Trophoblast cell (in vitro differentiated cells and primary cell): ENCODE measurements at regions not wholly inside any gene's neighbourhood (a gene's known extent, or its start where the extent isn't known, plus 50 kb on each side); places are given as distances from the start of the nearest gene placed in this dataset.
A peak's percentile ranks its signal among the peaks of the same experiment; 100 is the strongest.

Experiments
- DNase-seq, 2 donors: peaks; one replicate each; pipeline ENCODE4 v3.0.0-alpha.2; 2016
- H2AFZ ChIP-seq: 2 replicates; pipeline ENCODE4 v1.6.1; 2013; ENCODE audit warnings: low read length, moderate library complexity, mild to moderate bottlenecking; ENCODE audit not compliant: insufficient read depth, poor library complexity
- H2AK5ac ChIP-seq: 2 replicates; pipeline ENCODE4 v1.6.1; 2013; ENCODE audit warnings: mild to moderate bottlenecking, low read length
- H2BK120ac ChIP-seq: 2 replicates; pipeline ENCODE4 v1.6.1; 2013; ENCODE audit warnings: low read length, mild to moderate bottlenecking, moderate library complexity; ENCODE audit not compliant: insufficient read depth, poor library complexity
- H2BK12ac ChIP-seq: 2 replicates; pipeline ENCODE4 v1.6.1; 2013; ENCODE audit warnings: mild to moderate bottlenecking, low read length, moderate library complexity
- H2BK5ac ChIP-seq: 2 replicates; pipeline ENCODE4 v1.6.1; 2013; ENCODE audit warnings: low read length, low read depth, moderate library complexity, mild to moderate bottlenecking; ENCODE audit not compliant: poor library complexity
- H3K14ac ChIP-seq: 2 replicates; pipeline ENCODE4 v1.6.1; 2013; ENCODE audit warnings: mild to moderate bottlenecking, low read length
- H3K18ac ChIP-seq: 2 replicates; pipeline ENCODE4 v1.6.1; 2013; ENCODE audit warnings: mild to moderate bottlenecking, low read length
- H3K23ac ChIP-seq: 2 replicates; pipeline ENCODE4 v1.6.1; 2013; ENCODE audit warnings: low read length
- H3K27ac ChIP-seq: 2 replicates; pipeline ENCODE4 v1.5.1; 2013; ENCODE audit warnings: low read depth, mild to moderate bottlenecking, inconsistent platforms, low read length, moderate library complexity
- H3K27me3 ChIP-seq: 2 replicates; pipeline ENCODE4 v1.6.1; 2013; ENCODE audit warnings: inconsistent platforms, mild to moderate bottlenecking, low read length, moderate library complexity; ENCODE audit not compliant: insufficient read depth
- H3K36me3 ChIP-seq, 2 experiments: 1 replicate in 1 of 2; 2 replicates in 1 of 2; pipeline ENCODE4 v1.6.1; 2013; ENCODE audit warnings: low read length in 2 of 2, mild to moderate bottlenecking in 2 of 2, moderate library complexity in 1 of 2; ENCODE audit not compliant: insufficient read depth in 2 of 2, control insufficient read depth in 1 of 2
- H3K4ac ChIP-seq: 2 replicates; pipeline ENCODE4 v1.6.1; 2013; ENCODE audit warnings: low read depth, mild to moderate bottlenecking, low read length, moderate library complexity
- H3K4me1 ChIP-seq, 2 experiments: 1 replicate in 1 of 2; 2 replicates in 1 of 2; pipeline ENCODE4 v1.6.1; 2013; ENCODE audit warnings: low read length in 2 of 2, mild to moderate bottlenecking in 2 of 2, moderate library complexity in 1 of 2; ENCODE audit not compliant: insufficient read depth in 2 of 2, control insufficient read depth in 1 of 2
- H3K4me2 ChIP-seq: 2 replicates; pipeline ENCODE4 v1.6.1; 2013; ENCODE audit warnings: inconsistent platforms, mild to moderate bottlenecking, low read length, moderate library complexity
- H3K4me3 ChIP-seq: 2 replicates; pipeline ENCODE4 v1.5.1; 2013; ENCODE audit warnings: mild to moderate bottlenecking, low read depth, low read length, inconsistent platforms
- H3K79me1 ChIP-seq: one replicate; pipeline ENCODE4 v1.6.1; 2013; ENCODE audit warnings: low read length
- H3K79me2 ChIP-seq: 2 replicates; pipeline ENCODE4 v1.6.1; 2013; ENCODE audit warnings: low read length, mild to moderate bottlenecking; ENCODE audit not compliant: control insufficient read depth, insufficient read depth, poor library complexity
- H3K9ac ChIP-seq: 2 replicates; pipeline ENCODE4 v1.6.1; 2013; ENCODE audit warnings: mild to moderate bottlenecking, low read length
- H3K9me3 ChIP-seq: 2 replicates; pipeline ENCODE4 v1.6.1; 2013; ENCODE audit warnings: low read depth, mild to moderate bottlenecking, control low read depth, inconsistent platforms, low read length; ENCODE audit not compliant: insufficient read depth
- H4K12ac ChIP-seq: 2 replicates; pipeline ENCODE4 v1.6.1; 2013; ENCODE audit warnings: low read depth, mild to moderate bottlenecking, low read length, moderate library complexity
- H4K8ac ChIP-seq: 2 replicates; pipeline ENCODE4 v1.6.1; 2013; ENCODE audit warnings: low read depth, mild to moderate bottlenecking, low read length, moderate library complexity
- H4K91ac ChIP-seq: one replicate; pipeline ENCODE4 v1.6.1; 2013; ENCODE audit warnings: low read depth, mild to moderate bottlenecking, low read length, moderate library complexity
- WGBS: extraction: QIAGEN DNeasy Blood & Tissue Kit; methylation state at CpG from one replicate; pipeline ENCODE4 v1.1.7; 2013; ENCODE audit warnings: missing lambda C conversion rate; ENCODE audit not compliant: insufficient read length, insufficient coverage; ENCODE audit errors: extremely low coverage; 5-methylcytosine and 5-hydroxymethylcytosine counted together

- WGBS: no CpG with 5 or more reads among the region's 1 CpG
- Histone ChIP-seq H3K23ac (no peak overlapping the region), H4K12ac (no peak overlapping the region), H3K4me3 (no peak overlapping the region), H3K4me2 (no peak overlapping the region), H3K27ac (no peak overlapping the region), H2AK5ac (no peak overlapping the region), H3K79me1 (no peaks in the 10 kb centered on the region), H3K9ac (no peak overlapping the region), H2BK5ac (no peak overlapping the region), H4K8ac (no peak overlapping the region), H3K79me2 (no peaks in the 10 kb centered on the region), H3K18ac (no peak overlapping the region), H4K91ac (no peak overlapping the region), H3K9me3 (no peaks in the 10 kb centered on the region), H3K4me1 (peaks cover 2 to 8% of the 10 kb centered on the region in 2 experiments), H3K4ac (no peak overlapping the region), H3K14ac (no peak overlapping the region), H2BK120ac (no peak overlapping the region), H3K36me3 (no peaks in the 10 kb centered on the region), H3K27me3 (no peaks in the 10 kb centered on the region), H2AFZ (no peak overlapping the region), H2BK12ac (no peak overlapping the region)
- peak in 1 of 2 donors; percentile 4 for DNase-seq
Measured at GRCh38 chr3:159631226-159631625, 357.4 kb upstream of the IL12A start.

GRCh38 chr3:159632128-159632527 lies 356.5 kb upstream of the IL12A start:
- WGBS: no CpG with 5 or more reads among the region's 7 CpGs
- Histone ChIP-seq H3K18ac (no peak overlapping the region), H2BK5ac (no peak overlapping the region), H3K36me3 (no peaks in the 10 kb centered on the region), H4K8ac (no peak overlapping the region), H3K23ac (no peak overlapping the region), H3K79me1 (no peaks in the 10 kb centered on the region), H3K27ac (no peak overlapping the region), H3K9me3 (no peaks in the 10 kb centered on the region), H4K12ac (no peak overlapping the region), H3K4me1 (peaks cover 2 to 8% of the 10 kb centered on the region in 2 experiments), H3K4me2 (peak overlapping the region; percentile 14), H3K4ac (no peak overlapping the region), H3K79me2 (no peaks in the 10 kb centered on the region), H3K14ac (no peak overlapping the region), H3K9ac (no peak overlapping the region), H2BK12ac (no peak overlapping the region), H2AK5ac (no peak overlapping the region), H3K4me3 (no peak overlapping the region), H3K27me3 (no peaks in the 10 kb centered on the region), H4K91ac (no peak overlapping the region), H2BK120ac (no peak overlapping the region), H2AFZ (no peak overlapping the region)
- DNase-seq: peak; percentile 17 to 26

GRCh38 chr3:159632851-159633250 lies 355.8 kb upstream of the IL12A start:
- no peaks in the 10 kb centered on the region for H3K36me3 ChIP-seq
- H3K14ac ChIP-seq: no peak overlapping the region
- no peak overlapping the region for H4K12ac ChIP-seq
- no peak overlapping the region for H3K27ac ChIP-seq
- no peak overlapping the region for H3K4me3 ChIP-seq
- DNase-seq: peak in 1 of 2 donors; percentile 9
- H3K18ac ChIP-seq: no peak overlapping the region
- H2BK5ac ChIP-seq: no peak overlapping the region
- H3K4me2 ChIP-seq: no peak overlapping the region
- no peak overlapping the region for H2BK12ac ChIP-seq
- no peaks in the 10 kb centered on the region for H3K79me2 ChIP-seq
- H2AK5ac ChIP-seq: no peak overlapping the region
- H3K4ac ChIP-seq: no peak overlapping the region
- no peaks in the 10 kb centered on the region for H3K27me3 ChIP-seq
- H3K23ac ChIP-seq: no peak overlapping the region
- H4K91ac ChIP-seq: no peak overlapping the region
- no peak overlapping the region for H2AFZ ChIP-seq
- no peak overlapping the region for H4K8ac ChIP-seq
- no peaks in the 10 kb centered on the region for H3K9me3 ChIP-seq
- H3K4me1 ChIP-seq: peaks cover 2 to 8% of the 10 kb centered on the region in 2 experiments
- H3K79me1 ChIP-seq: no peaks in the 10 kb centered on the region
- H2BK120ac ChIP-seq: no peak overlapping the region
- no peak overlapping the region for H3K9ac ChIP-seq

GRCh38 chr3:159634483-159634882 lies 354.2 kb upstream of the IL12A start:
- Histone ChIP-seq H3K27ac (no peak overlapping the region), H2BK120ac (no peak overlapping the region), H3K4me2 (no peak overlapping the region), H3K4me1 (peaks cover 2 to 8% of the 10 kb centered on the region in 2 experiments), H3K9ac (no peak overlapping the region), H3K4ac (no peak overlapping the region), H3K27me3 (no peaks in the 10 kb centered on the region), H4K91ac (no peak overlapping the region), H3K23ac (no peak overlapping the region), H3K4me3 (no peak overlapping the region), H2AK5ac (no peak overlapping the region), H4K12ac (no peak overlapping the region), H3K14ac (no peak overlapping the region), H4K8ac (no peak overlapping the region), H2AFZ (no peak overlapping the region), H2BK12ac (no peak overlapping the region), H2BK5ac (no peak overlapping the region), H3K79me2 (no peaks in the 10 kb centered on the region), H3K18ac (no peak overlapping the region), H3K36me3 (no peaks in the 10 kb centered on the region), H3K9me3 (no peaks in the 10 kb centered on the region), H3K79me1 (no peaks in the 10 kb centered on the region)
- WGBS: no CpG with 5 or more reads among the region's 4 CpGs
- DNase-seq: no peak
